ENCODE measurements at regions not wholly inside any gene's neighbourhood (a gene's known extent, or its start where the extent isn't known, plus 50 kb on each side); places are given as distances from the start of the nearest gene placed in this dataset.
A peak's percentile ranks its signal among the peaks of the same experiment; 100 is the strongest.

DNA sequence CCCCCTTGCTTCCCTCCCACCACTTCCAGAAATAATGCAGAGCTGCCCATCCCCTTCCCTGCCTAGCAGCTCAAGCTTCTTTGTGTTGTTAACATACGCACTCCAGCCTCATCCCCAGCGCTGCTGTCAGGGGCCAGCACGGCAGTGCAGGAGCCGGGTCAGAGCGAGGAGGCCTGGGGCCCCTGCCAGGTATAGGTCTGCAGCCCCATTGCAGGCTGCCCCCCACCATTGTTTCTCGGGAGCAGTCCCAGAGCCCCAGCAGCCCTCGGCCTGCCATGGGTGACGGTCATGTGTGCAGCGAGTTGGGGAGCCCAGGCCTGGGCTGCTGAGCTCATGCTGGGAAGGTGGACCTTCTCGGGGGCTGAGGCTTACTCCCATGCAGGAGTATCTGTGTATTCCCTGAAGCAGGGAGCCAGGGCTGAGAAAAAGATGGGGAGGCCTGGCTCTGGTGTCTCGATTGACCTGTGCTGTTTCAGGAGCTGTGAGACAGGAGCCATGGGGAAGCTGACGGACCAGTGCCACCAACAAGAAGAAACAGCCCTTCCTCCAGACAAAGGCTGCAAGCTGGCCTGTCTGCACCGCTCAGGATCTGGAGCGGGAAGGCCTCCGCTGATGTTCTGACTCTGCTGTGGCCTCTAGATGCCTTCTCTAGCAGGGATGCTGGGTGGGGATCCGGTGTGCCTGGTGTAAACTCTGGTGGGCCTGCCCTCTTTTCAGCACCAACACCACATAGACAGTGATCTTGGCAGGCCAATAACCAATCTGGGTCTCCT lies 220.5 kb upstream of the B3GAT1 start:
- H3K9me3 ChIP-seq (ENCODE audit: control insufficient read depth, low read length): no peaks in the 10 kb centered on the region
- 81 to 83% methylated on average over 16 of the region's 16 CpGs for WGBS, 2 donors
- ATAC-seq (ENCODE audit: low FRiP score): no peak
- DNase-seq: peak in 1 of 2 donors; percentile 51
- H3K27me3 ChIP-seq (ENCODE audit: control insufficient read depth in 1 of 2, insufficient read depth in 2 of 2, low read length in 1 of 2): no peaks in the 10 kb centered on the region
- intact Hi-C loops (cut with DNase I): no loop called here
- no peak overlapping the region for H3K27ac ChIP-seq (ENCODE audit: low read depth in 1 of 2, low read length in 2 of 2)
- no peaks in the 10 kb centered on the region for H3K4me1 ChIP-seq (ENCODE audit: control insufficient read depth in 1 of 2, insufficient read depth in 2 of 2, low read length in 2 of 2)
- no peak overlapping the region for H3K4me3 ChIP-seq (ENCODE audit: low read length in 2 of 2)
- no peaks in the 10 kb centered on the region for H3K36me3 ChIP-seq (ENCODE audit: control insufficient read depth in 1 of 2, insufficient read depth in 2 of 2, low read length in 1 of 2)

DNA sequence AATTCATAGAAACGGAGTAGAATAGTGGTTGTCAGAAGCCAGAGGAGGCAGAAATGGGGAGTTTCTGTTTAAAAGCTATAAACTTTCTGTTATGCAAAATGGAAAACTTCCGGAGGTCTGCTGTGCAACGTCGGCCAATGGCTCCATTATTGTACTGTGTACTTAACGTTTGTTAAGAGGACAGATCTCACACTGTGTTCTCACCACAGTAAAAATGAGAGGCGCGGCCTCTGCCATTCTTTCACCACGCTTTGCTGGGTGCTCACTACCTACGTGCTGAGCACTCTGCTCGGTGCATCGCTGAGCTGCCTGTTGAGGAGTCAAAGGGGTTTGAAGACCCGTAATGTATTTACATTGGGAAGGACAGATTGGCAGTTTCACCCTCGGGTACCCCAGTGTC lies 218.8 kb upstream of the B3GAT1 start:
- DNase-seq: peak in 1 of 2 donors; percentile 65
- WGBS, 2 donors: 82 to 89% methylated on average over 13 of the region's 13 CpGs

DNA sequence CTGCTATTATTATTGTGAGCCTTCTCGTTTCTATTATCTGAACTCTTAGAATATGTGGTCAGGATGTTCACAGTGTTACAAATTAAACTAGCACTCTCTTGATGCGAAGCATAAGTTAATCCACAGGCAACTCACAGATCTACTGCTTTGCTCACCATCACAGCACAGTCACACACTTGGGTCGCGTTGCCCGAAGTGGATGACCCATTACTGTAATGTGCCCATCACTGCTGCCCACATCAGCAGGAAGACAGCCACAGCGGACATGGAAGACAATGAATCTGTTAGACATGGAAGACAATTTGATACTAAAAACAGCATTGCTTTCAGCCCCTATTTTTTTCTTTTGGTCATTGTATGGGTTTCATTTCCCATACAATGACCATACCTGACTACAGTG lies 216.4 kb upstream of the B3GAT1 start:
- Histone ChIP-seq H3K4me1 (ENCODE audit: control insufficient read depth in 1 of 2, insufficient read depth in 2 of 2, low read length in 2 of 2) (no peaks in the 10 kb centered on the region), H3K36me3 (ENCODE audit: control insufficient read depth in 1 of 2, insufficient read depth in 2 of 2, low read length in 1 of 2) (no peaks in the 10 kb centered on the region), H3K27ac (ENCODE audit: low read depth in 1 of 2, low read length in 2 of 2) (no peak overlapping the region), H3K4me3 (ENCODE audit: low read length in 2 of 2) (no peak overlapping the region), H3K27me3 (ENCODE audit: control insufficient read depth in 1 of 2, insufficient read depth in 2 of 2, low read length in 1 of 2) (no peaks in the 10 kb centered on the region), H3K9me3 (ENCODE audit: control insufficient read depth, low read length) (no peaks in the 10 kb centered on the region)
- DNase-seq: peak in 1 of 2 donors; percentile 27
- 89 to 91% methylated on average over 6 of the region's 6 CpGs for WGBS, 2 donors
- no peak for ATAC-seq (ENCODE audit: low FRiP score)
- intact Hi-C loops (cut with DNase I): no loop called here

More for the DNA sequence above, 218.8 kb upstream of the B3GAT1 start:
- H3K4me1 ChIP-seq (ENCODE audit: control insufficient read depth in 1 of 2, insufficient read depth in 2 of 2, low read length in 2 of 2): no peaks in the 10 kb centered on the region
- H3K27ac ChIP-seq (ENCODE audit: low read depth in 1 of 2, low read length in 2 of 2): no peak overlapping the region
- no peak for ATAC-seq (ENCODE audit: low FRiP score)
- intact Hi-C loops (cut with DNase I): no loop called here
- H3K36me3 ChIP-seq (ENCODE audit: control insufficient read depth in 1 of 2, insufficient read depth in 2 of 2, low read length in 1 of 2): no peaks in the 10 kb centered on the region
- no peaks in the 10 kb centered on the region for H3K9me3 ChIP-seq (ENCODE audit: control insufficient read depth, low read length)
- no peaks in the 10 kb centered on the region for H3K27me3 ChIP-seq (ENCODE audit: control insufficient read depth in 1 of 2, insufficient read depth in 2 of 2, low read length in 1 of 2)
- no peak overlapping the region for H3K4me3 ChIP-seq (ENCODE audit: low read length in 2 of 2)

DNA sequence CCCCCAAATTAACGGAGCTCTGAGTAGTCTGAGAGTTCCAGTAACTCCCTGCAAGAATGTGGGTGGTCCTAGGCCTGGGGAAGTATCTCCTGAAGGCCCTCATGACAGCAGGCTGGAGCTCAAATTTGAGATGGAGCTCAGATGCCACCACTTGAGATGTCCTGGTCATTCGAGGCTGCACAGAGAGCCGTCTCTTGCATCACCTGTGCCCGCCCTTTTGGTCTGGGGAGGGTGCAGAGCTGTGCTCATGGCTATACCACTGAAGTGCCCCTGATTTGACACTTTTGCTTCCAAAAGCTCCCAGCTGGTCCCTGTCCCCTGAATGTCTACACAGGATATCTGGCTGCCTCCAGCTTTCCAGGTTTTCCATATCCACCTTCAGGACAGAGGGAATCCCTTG lies 214.0 kb upstream of the B3GAT1 start:
- peak in 1 of 2 donors; percentile 42 for DNase-seq
- no peaks in the 10 kb centered on the region for H3K36me3 ChIP-seq (ENCODE audit: control insufficient read depth in 1 of 2, insufficient read depth in 2 of 2, low read length in 1 of 2)
- 81 to 84% methylated on average over 4 of the region's 4 CpGs for WGBS, 2 donors
- no peak for ATAC-seq (ENCODE audit: low FRiP score)
- no peak overlapping the region for H3K4me3 ChIP-seq (ENCODE audit: low read length in 2 of 2)
- H3K4me1 ChIP-seq (ENCODE audit: control insufficient read depth in 1 of 2, insufficient read depth in 2 of 2, low read length in 2 of 2): no peaks in the 10 kb centered on the region
- no peaks in the 10 kb centered on the region for H3K27me3 ChIP-seq (ENCODE audit: control insufficient read depth in 1 of 2, insufficient read depth in 2 of 2, low read length in 1 of 2)
- no peak overlapping the region for H3K27ac ChIP-seq (ENCODE audit: low read depth in 1 of 2, low read length in 2 of 2)
- peaks cover 2% of the 10 kb centered on the region for H3K9me3 ChIP-seq (ENCODE audit: control insufficient read depth, low read length)
- intact Hi-C loops (cut with DNase I): no loop called here

DNA sequence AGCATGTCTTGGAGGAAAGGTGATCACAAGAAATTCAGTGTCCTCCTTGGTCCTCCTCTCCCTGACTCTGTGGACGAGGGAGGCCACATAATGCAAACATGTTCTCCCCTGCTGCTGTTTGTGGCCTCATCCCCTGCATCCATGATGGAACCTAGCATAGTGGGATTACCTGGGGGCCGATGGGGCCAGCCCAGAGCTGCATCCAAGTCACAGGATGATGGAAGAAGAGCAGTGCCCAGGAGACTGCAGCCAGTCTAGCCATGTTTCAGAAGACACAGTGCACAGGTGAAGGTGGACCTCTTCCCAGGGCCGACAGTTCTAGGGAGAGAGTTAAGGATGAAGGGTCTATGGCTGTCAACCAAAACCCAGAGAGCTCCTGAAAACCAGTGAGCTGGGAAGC lies 213.6 kb upstream of the B3GAT1 start:
- intact Hi-C loops (cut with DNase I): no loop called here
- Histone ChIP-seq H3K36me3 (ENCODE audit: control insufficient read depth in 1 of 2, insufficient read depth in 2 of 2, low read length in 1 of 2) (no peaks in the 10 kb centered on the region), H3K9me3 (ENCODE audit: control insufficient read depth, low read length) (peaks cover 2% of the 10 kb centered on the region), H3K27me3 (ENCODE audit: control insufficient read depth in 1 of 2, insufficient read depth in 2 of 2, low read length in 1 of 2) (no peaks in the 10 kb centered on the region), H3K4me3 (ENCODE audit: low read length in 2 of 2) (no peak overlapping the region), H3K27ac (ENCODE audit: low read depth in 1 of 2, low read length in 2 of 2) (no peak overlapping the region), H3K4me1 (ENCODE audit: control insufficient read depth in 1 of 2, insufficient read depth in 2 of 2, low read length in 2 of 2) (no peaks in the 10 kb centered on the region)
- ATAC-seq (ENCODE audit: low FRiP score) (no peak), DNase-seq (peak in 1 of 2 donors; percentile 53)
- WGBS, 2 donors: 78 to 86% methylated on average over 3 of the region's 3 CpGs

DNA sequence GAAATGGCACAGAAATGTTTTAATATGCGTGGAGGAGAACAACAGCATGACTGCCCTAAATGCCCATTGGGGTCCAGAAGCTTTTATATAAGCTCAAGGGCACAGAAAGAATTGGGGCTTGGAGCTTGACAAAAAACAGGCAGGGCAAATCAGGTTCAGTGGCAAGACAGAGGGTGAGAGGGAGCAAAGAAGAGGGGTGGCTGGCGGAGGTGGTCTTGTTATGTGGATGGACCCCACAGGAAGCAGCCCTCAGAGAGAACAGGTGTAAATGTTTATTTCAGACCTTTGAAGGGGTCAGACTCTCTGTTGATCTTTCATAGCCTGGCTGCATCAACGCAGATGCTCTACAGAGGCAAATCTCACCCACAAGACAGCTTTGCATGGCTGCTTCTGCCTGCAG lies 213.1 kb upstream of the B3GAT1 start:
- Histone ChIP-seq H3K9me3 (ENCODE audit: control insufficient read depth, low read length) (peaks cover 2% of the 10 kb centered on the region), H3K4me1 (ENCODE audit: control insufficient read depth in 1 of 2, insufficient read depth in 2 of 2, low read length in 2 of 2) (no peaks in the 10 kb centered on the region), H3K27ac (ENCODE audit: low read depth in 1 of 2, low read length in 2 of 2) (no peak overlapping the region), H3K27me3 (ENCODE audit: control insufficient read depth in 1 of 2, insufficient read depth in 2 of 2, low read length in 1 of 2) (no peaks in the 10 kb centered on the region), H3K4me3 (ENCODE audit: low read length in 2 of 2) (no peak overlapping the region), H3K36me3 (ENCODE audit: control insufficient read depth in 1 of 2, insufficient read depth in 2 of 2, low read length in 1 of 2) (no peaks in the 10 kb centered on the region)
- intact Hi-C loops (cut with DNase I): no loop called here
- peak in 1 of 2 donors; percentile 21 for DNase-seq
- WGBS, 2 donors: 83 to 85% methylated on average over 3 of the region's 3 CpGs
- no peak for ATAC-seq (ENCODE audit: low FRiP score)

DNA sequence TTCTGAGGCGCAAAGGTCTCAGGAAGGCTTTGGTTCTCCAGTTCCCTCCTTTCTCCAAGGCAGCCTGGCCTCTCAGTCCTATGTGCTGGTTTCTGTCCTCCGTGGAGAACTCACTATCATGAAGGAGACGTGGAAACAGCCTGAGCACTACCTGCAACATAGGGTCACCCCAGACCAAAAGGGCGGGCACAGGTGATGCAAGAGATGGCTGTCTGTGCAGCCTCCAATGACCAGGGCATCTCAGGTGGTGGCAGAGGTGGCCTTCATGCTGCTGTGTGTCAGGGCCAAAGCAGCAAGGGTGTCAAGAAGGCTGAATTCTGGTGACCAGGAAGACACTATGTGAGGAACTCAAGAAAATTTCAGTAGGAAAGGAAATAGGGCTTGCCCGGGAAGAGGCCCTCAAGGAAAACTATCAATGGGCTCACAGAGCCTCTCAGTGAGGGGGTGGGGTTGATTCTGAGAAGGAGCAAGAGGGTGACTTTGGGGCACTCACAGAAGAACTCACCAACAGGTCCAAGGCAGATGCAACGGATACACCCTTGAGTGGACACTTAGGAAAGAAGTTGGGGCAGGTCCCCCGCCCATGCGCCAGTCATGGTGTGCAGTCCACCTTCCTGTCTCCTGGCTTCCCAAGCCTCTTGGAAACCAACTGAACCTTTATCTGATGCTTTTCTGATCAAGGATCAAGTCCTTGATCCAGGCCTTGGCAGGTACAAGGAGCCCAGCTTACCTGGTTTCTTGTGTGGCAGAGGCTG lies 212.3 kb upstream of the B3GAT1 start:
- DNase-seq (peak in 1 of 2 donors; percentile 24), ATAC-seq (ENCODE audit: low FRiP score) (no peak)
- Histone ChIP-seq H3K4me1 (ENCODE audit: control insufficient read depth in 1 of 2, insufficient read depth in 2 of 2, low read length in 2 of 2) (no peaks in the 10 kb centered on the region), H3K36me3 (ENCODE audit: control insufficient read depth in 1 of 2, insufficient read depth in 2 of 2, low read length in 1 of 2) (no peaks in the 10 kb centered on the region), H3K4me3 (ENCODE audit: low read length in 2 of 2) (no peak overlapping the region), H3K27me3 (ENCODE audit: control insufficient read depth in 1 of 2, insufficient read depth in 2 of 2, low read length in 1 of 2) (no peaks in the 10 kb centered on the region), H3K27ac (ENCODE audit: low read depth in 1 of 2, low read length in 2 of 2) (no peak overlapping the region), H3K9me3 (ENCODE audit: control insufficient read depth, low read length) (peaks cover 2% of the 10 kb centered on the region)
- intact Hi-C loops (cut with DNase I): no loop called here
- WGBS, 2 donors: 93 to 97% methylated on average over 8 of the region's 8 CpGs

DNA sequence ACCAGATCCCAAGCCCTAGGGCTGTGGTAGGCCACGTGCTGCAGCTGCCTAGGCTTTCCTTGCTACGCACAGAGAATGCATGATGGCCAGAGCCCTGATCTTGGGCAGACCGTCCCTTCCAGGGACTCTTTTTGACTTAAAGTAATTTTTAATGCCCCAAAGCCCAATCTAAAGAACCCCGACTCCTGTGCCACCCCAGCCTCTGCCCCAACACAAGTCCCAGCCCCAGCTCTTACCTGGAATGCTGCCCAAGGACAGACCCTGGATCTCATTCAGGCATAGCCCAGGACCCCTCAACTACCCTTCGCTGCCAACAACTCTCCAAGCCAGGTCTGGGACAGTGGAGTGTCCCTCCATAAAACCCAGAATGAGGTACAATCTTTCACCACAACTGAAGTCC lies 211.7 kb upstream of the B3GAT1 start:
- H3K4me1 ChIP-seq (ENCODE audit: control insufficient read depth in 1 of 2, insufficient read depth in 2 of 2, low read length in 2 of 2): no peaks in the 10 kb centered on the region
- peaks cover 2% of the 10 kb centered on the region for H3K9me3 ChIP-seq (ENCODE audit: control insufficient read depth, low read length)
- H3K36me3 ChIP-seq (ENCODE audit: control insufficient read depth in 1 of 2, insufficient read depth in 2 of 2, low read length in 1 of 2): no peaks in the 10 kb centered on the region
- DNase-seq (peak in 1 of 2 donors; percentile 38), ATAC-seq (ENCODE audit: low FRiP score) (no peak)
- no peaks in the 10 kb centered on the region for H3K27me3 ChIP-seq (ENCODE audit: control insufficient read depth in 1 of 2, insufficient read depth in 2 of 2, low read length in 1 of 2)
- H3K4me3 ChIP-seq (ENCODE audit: low read length in 2 of 2): no peak overlapping the region
- intact Hi-C loops (cut with DNase I): no loop called here
- H3K27ac ChIP-seq (ENCODE audit: low read depth in 1 of 2, low read length in 2 of 2): no peak overlapping the region
- 90 to 91% methylated on average over 5 of the region's 5 CpGs for WGBS, 2 donors

DNA sequence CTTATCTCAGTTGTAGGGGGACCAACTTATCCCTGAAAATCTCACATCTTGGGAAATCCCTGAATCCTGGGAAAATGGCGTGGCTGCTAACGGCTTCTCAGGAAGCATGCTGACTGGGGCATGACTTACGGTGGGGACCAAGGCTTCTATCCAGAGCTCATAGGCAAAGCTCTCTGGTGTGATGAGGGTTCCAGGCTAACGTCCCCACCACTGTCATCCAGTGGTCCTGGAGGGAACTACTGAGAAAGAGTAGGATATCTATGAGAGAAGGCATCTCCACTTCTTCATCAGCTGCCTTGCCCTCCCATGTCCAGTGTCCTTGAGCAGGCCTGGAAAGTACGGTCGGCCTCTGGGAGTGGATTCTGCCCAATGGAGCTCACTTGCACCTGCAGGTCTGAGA lies 210.4 kb upstream of the B3GAT1 start:
- WGBS, 2 donors: 90 to 91% methylated on average over 6 of the region's 6 CpGs
- ATAC-seq (ENCODE audit: low FRiP score): no peak
- DNase-seq: peak in 1 of 2 donors; percentile 31

More for the DNA sequence above, 210.4 kb upstream of the B3GAT1 start:
- no peaks in the 10 kb centered on the region for H3K4me1 ChIP-seq (ENCODE audit: control insufficient read depth in 1 of 2, insufficient read depth in 2 of 2, low read length in 2 of 2)
- no peaks in the 10 kb centered on the region for H3K36me3 ChIP-seq (ENCODE audit: control insufficient read depth in 1 of 2, insufficient read depth in 2 of 2, low read length in 1 of 2)
- peaks cover 2% of the 10 kb centered on the region for H3K9me3 ChIP-seq (ENCODE audit: control insufficient read depth, low read length)
- no peaks in the 10 kb centered on the region for H3K27me3 ChIP-seq (ENCODE audit: control insufficient read depth in 1 of 2, insufficient read depth in 2 of 2, low read length in 1 of 2)
- no peak overlapping the region for H3K4me3 ChIP-seq (ENCODE audit: low read length in 2 of 2)
- H3K27ac ChIP-seq (ENCODE audit: low read depth in 1 of 2, low read length in 2 of 2): no peak overlapping the region
- intact Hi-C loops (cut with DNase I): no loop called here

Measured in aorta (tissue), 5 donors.